HAP-1 (cell line): ENCODE measurements at regions not wholly inside any gene's neighbourhood (a gene's known extent, or its start where the extent isn't known, plus 50 kb on each side); places are given as distances from the start of the nearest gene placed in this dataset.

Experiments
- DNase-seq, 2 experiments: peaks; one replicate each; pipeline ENCODE4 v3.0.0-alpha.2; 2016 to 2020; ENCODE audit warnings: low spot score in 2 of 2
- H3K27me3 ChIP-seq: fragments of 250-450 bp; sonication (Bioruptor Pico); 2 replicates; pipeline ENCODE4 v1.5.1; 2020; ENCODE audit warnings: low read depth, mild to moderate bottlenecking, moderate library complexity
- H3K36me3 ChIP-seq: fragments of 250-450 bp; sonication (Bioruptor Pico); replicated peaks from 2 replicates; pipeline ENCODE4 v1.5.1; 2020; ENCODE audit warnings: mild to moderate bottlenecking
- H3K4me1 ChIP-seq: fragments of 250-450 bp; sonication (Bioruptor Pico); 2 replicates; pipeline ENCODE4 v1.5.1; 2020; ENCODE audit warnings: mild to moderate bottlenecking
- H3K4me3 ChIP-seq: fragments of 250-450 bp; sonication (Bioruptor Pico); 2 replicates; pipeline ENCODE4 v1.5.1; 2020; ENCODE audit warnings: mild to moderate bottlenecking, moderate library complexity
- H3K9me3 ChIP-seq: fragments of 250-450 bp; sonication (Bioruptor Pico); 2 replicates; pipeline ENCODE4 v1.5.1; 2020; ENCODE audit warnings: mild to moderate bottlenecking, moderate library complexity
- in situ Hi-C: fragments of 300-500 bp; cut with MboI; formaldehyde crosslinking; loops from 3 replicates; pipeline ENCODE4 v1.14.3; 2020; ENCODE audit warnings: low sequenced_read_pairs, inconsistent platforms, mixed read lengths

GRCh38 chr2:58805126-58805525, 564.0 kb upstream of the FANCL start:
- no peak for DNase-seq
- H3K4me1 ChIP-seq = peaks cover 5% of the 10 kb centered on the region; the same call in 1 of the 2 replicates
- H3K4me3 ChIP-seq = no peak overlapping the region
- no peaks in the 10 kb centered on the region for H3K36me3 ChIP-seq
- in situ Hi-C loops = no loop called here
- H3K27me3 ChIP-seq = no peaks in the 10 kb centered on the region
- no peaks in the 10 kb centered on the region for H3K9me3 ChIP-seq

DNA sequence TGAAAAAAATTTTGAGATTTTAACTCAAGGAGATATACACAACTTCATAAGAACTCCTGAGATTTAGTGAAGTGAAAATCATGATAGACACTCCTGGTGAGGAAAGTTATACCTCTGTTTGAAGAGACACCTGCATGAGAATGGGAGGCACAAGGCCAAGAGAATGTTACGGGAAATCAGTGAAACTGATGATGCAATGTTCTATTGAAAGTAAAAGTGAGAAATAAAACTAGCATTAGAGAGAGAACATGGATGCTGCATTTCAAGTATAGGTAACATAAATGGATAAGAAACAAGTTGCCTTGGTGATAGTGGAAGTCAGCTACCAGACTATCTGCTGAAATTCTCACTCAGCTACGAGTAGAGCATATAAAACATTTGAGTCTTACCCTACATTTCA, 562.1 kb upstream of the FANCL start:
- Histone ChIP-seq H3K36me3 (no peaks in the 10 kb centered on the region), H3K27me3 (no peaks in the 10 kb centered on the region; the same call in 1 of the 2 replicates), H3K4me3 (no peak overlapping the region), H3K9me3 (no peaks in the 10 kb centered on the region), H3K4me1 (peaks cover 5% of the 10 kb centered on the region; the same call in 1 of the 2 replicates)
- in situ Hi-C loops = no loop called here
- no peak for DNase-seq

DNA sequence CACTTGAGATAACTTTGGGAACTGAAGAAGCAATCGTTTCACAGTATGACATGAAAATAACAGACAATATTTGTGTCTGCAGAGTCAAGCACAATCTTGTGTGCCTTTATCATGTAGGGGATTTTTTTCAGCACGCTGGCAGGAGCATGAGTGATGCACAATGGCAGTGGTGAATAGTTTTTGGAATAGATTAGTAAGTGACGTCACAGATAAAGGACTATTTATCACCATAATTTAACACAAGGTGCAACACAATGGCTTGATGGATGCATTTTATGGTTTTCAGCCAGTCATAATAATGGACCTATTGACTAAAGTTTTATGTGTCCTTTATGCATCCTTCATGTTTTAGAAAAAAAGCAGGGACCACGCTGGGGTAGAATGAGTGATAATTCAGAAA, 559.8 kb upstream of the FANCL start:
- Histone ChIP-seq H3K27me3 (no peaks in the 10 kb centered on the region; the same call in 1 of the 2 replicates), H3K9me3 (no peaks in the 10 kb centered on the region)
- in situ Hi-C loops = no loop called here

GRCh38 chr2:58798676-58799208, 557.6 kb upstream of the FANCL start:
- in situ Hi-C loops = no loop called here
- Histone ChIP-seq H3K4me3 (no peak overlapping the region), H3K36me3 (no peaks in the 10 kb centered on the region), H3K9me3 (no peaks in the 10 kb centered on the region), H3K27me3 (peaks cover 4% of the 10 kb centered on the region; the same call in 1 of the 2 replicates), H3K4me1 (peaks cover 5% of the 10 kb centered on the region; the same call in 1 of the 2 replicates)
- DNase-seq = no peak

More for the DNA sequence above, 559.8 kb upstream of the FANCL start:
- Histone ChIP-seq H3K4me1 (peaks cover 5% of the 10 kb centered on the region; the same call in 1 of the 2 replicates), H3K4me3 (no peak overlapping the region), H3K36me3 (no peaks in the 10 kb centered on the region)
- DNase-seq = peak; percentile 39 to 73

- Histone ChIP-seq H3K9me3 (no peaks in the 10 kb centered on the region), H3K4me1 (peaks cover 5% of the 10 kb centered on the region; the same call in 1 of the 2 replicates), H3K27me3 (peaks cover 8% of the 10 kb centered on the region; the same call in 1 of the 2 replicates), H3K4me3 (no peak overlapping the region), H3K36me3 (no peaks in the 10 kb centered on the region)
- no peak for DNase-seq
- in situ Hi-C loops = no loop called here
Observed at GRCh38 chr2:58796239-58796910, 555.2 kb upstream of the FANCL start.

DNA sequence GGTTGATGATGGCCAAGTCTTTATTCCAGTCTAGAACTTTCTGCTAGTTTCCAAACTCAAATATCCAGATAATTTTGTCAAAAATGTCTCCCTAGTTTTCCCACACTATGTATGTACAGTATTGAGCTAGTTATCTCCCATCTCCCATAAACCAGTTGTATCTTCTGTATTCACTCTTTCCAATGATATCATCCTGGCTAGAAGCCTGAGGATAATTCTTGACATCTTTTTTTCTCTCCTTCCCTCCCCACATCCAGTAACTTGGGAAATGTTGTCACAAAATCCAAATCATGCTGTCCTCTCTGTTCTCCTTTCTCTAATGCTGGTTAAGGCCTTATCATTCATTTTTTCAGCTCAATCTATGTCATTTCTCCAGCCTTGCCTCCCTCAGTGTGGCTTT, 553.8 kb upstream of the FANCL start:
- in situ Hi-C loops = no loop called here
- Histone ChIP-seq H3K9me3 (no peaks in the 10 kb centered on the region), H3K4me1 (no peaks in the 10 kb centered on the region), H3K36me3 (no peaks in the 10 kb centered on the region), H3K4me3 (no peak overlapping the region), H3K27me3 (peaks cover 8% of the 10 kb centered on the region)
- no peak for DNase-seq

- Histone ChIP-seq H3K9me3 (no peaks in the 10 kb centered on the region), H3K36me3 (no peaks in the 10 kb centered on the region), H3K4me1 (no peaks in the 10 kb centered on the region), H3K27me3 (peaks cover 8% of the 10 kb centered on the region), H3K4me3 (no peak overlapping the region)
- no peak for DNase-seq
- in situ Hi-C loops = no loop called here
Observed at GRCh38 chr2:58794103-58794502, 553.0 kb upstream of the FANCL start.

- H3K27me3 ChIP-seq = peaks cover 4% of the 10 kb centered on the region; the same call in 1 of the 2 replicates
- H3K9me3 ChIP-seq = no peaks in the 10 kb centered on the region
- in situ Hi-C loops = no loop called here
- H3K4me1 ChIP-seq = no peaks in the 10 kb centered on the region
- no peaks in the 10 kb centered on the region for H3K36me3 ChIP-seq
- DNase-seq = no peak
- no peak overlapping the region for H3K4me3 ChIP-seq
Observed at GRCh38 chr2:58788402-58788801, 547.3 kb upstream of the FANCL start.

DNA sequence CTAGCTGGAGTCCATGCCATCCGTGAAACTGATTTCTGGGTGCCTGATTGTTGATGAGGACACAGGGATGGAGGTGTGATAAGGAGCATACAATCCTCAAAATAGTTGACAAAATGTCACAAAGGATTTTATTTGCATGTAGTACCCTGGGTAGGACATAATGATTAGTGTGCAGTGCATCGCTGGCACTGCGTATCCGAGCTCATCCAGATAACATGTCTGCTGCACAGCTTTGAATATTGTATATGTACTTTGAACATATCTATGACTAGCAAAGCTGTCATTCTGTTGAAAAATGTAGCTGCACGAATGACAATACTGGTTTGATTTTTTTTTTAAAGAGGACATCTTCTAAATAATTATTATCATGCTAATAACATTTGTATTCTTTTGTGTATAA, 529.7 kb upstream of the FANCL start:
- Histone ChIP-seq H3K4me3 (no peak overlapping the region), H3K27me3 (peaks cover 54% of the 10 kb centered on the region), H3K9me3 (no peaks in the 10 kb centered on the region), H3K36me3 (no peaks in the 10 kb centered on the region), H3K4me1 (peaks cover 15% of the 10 kb centered on the region)
- no peak for DNase-seq
- in situ Hi-C loops = no loop called here

GRCh38 chr2:58769864-58770234, 528.7 kb upstream of the FANCL start:
- Histone ChIP-seq H3K4me3 (no peak overlapping the region), H3K9me3 (no peaks in the 10 kb centered on the region), H3K4me1 (peaks cover 15% of the 10 kb centered on the region), H3K27me3 (peaks cover 58% of the 10 kb centered on the region), H3K36me3 (no peaks in the 10 kb centered on the region)
- peak in 1 of 2 experiments; percentile 73 for DNase-seq
- in situ Hi-C loops = no loop called here

- in situ Hi-C loops = no loop called here
- peaks cover 61% of the 10 kb centered on the region for H3K27me3 ChIP-seq
- no peak for DNase-seq
Observed at GRCh38 chr2:58769111-58769863, 528.2 kb upstream of the FANCL start.

GRCh38 chr2:58768715-58769080, 527.6 kb upstream of the FANCL start:
- in situ Hi-C loops = no loop called here
- DNase-seq = no peak
- Histone ChIP-seq H3K4me1 (peaks cover 15% of the 10 kb centered on the region), H3K9me3 (no peaks in the 10 kb centered on the region), H3K27me3 (peaks cover 67% of the 10 kb centered on the region), H3K4me3 (no peak overlapping the region), H3K36me3 (no peaks in the 10 kb centered on the region)

More at GRCh38 chr2:58769111-58769863, 528.2 kb upstream of the FANCL start:
- no peak overlapping the region for H3K4me3 ChIP-seq
- no peaks in the 10 kb centered on the region for H3K9me3 ChIP-seq
- H3K36me3 ChIP-seq = no peaks in the 10 kb centered on the region
- peaks cover 15% of the 10 kb centered on the region for H3K4me1 ChIP-seq

- DNase-seq = peak; percentile 8 to 32
- H3K36me3 ChIP-seq = no peaks in the 10 kb centered on the region
- in situ Hi-C loops = no loop called here
- H3K4me1 ChIP-seq = peaks cover 15% of the 10 kb centered on the region
- no peaks in the 10 kb centered on the region for H3K9me3 ChIP-seq
- H3K4me3 ChIP-seq = no peak overlapping the region
- H3K27me3 ChIP-seq = peaks cover 67% of the 10 kb centered on the region
Observed at GRCh38 chr2:58767828-58768714, 526.9 kb upstream of the FANCL start.
